Loucy (cell line): ENCODE measurements at regions not wholly inside any gene's neighbourhood (a gene's known extent, or its start where the extent isn't known, plus 50 kb on each side); places are given as distances from the start of the nearest gene placed in this dataset.

ENCODE experiments used
- H2AFZ ChIP-seq: fragments of 200-600 bp; sonication (generic); 2 replicates; pipeline ENCODE4 v1.6.0; 2016; ENCODE audit warnings: antibody characterized with exemption, mild to moderate bottlenecking, low read length, moderate library complexity
- H3F3A ChIP-seq: fragments of 200-600 bp; 2 replicates; pipeline ENCODE4 v1.6.0; 2016; ENCODE audit warnings: antibody characterized with exemption, low read depth, mild to moderate bottlenecking
- H3K27me3 ChIP-seq: fragments of 200-600 bp; sonication (generic); 2 replicates; pipeline ENCODE4 v1.6.1; 2014; ENCODE audit warnings: low read length, mild to moderate bottlenecking; ENCODE audit not compliant: insufficient read depth, poor library complexity, severe bottlenecking
- H3K36me3 ChIP-seq: fragments of 200-600 bp; sonication (generic); 2 replicates; pipeline ENCODE4 v1.6.1; 2016; ENCODE audit warnings: low read length; ENCODE audit not compliant: insufficient read depth
- H3K4me1 ChIP-seq: fragments of 200-600 bp; sonication (generic); 2 replicates; pipeline ENCODE4 v1.5.1; 2014; ENCODE audit warnings: low read length, mild to moderate bottlenecking; ENCODE audit not compliant: insufficient read depth, poor library complexity, severe bottlenecking
- H3K4me2 ChIP-seq: fragments of 200-600 bp; sonication (generic); 2 replicates; pipeline ENCODE4 v1.6.0; 2014; ENCODE audit warnings: antibody characterized with exemption, low read length, low read depth, mild to moderate bottlenecking; ENCODE audit not compliant: poor library complexity, severe bottlenecking
- H3K4me3 ChIP-seq: fragments of 200-600 bp; sonication (generic); 2 replicates; pipeline ENCODE4 v1.5.1; 2014; ENCODE audit warnings: low read length, mild to moderate bottlenecking, mixed read lengths; ENCODE audit not compliant: poor library complexity, severe bottlenecking
- H3K79me2 ChIP-seq: fragments of 200-600 bp; sonication (generic); 2 replicates; pipeline ENCODE4 v1.6.1; 2014; ENCODE audit warnings: low read length; ENCODE audit not compliant: insufficient read depth
- H3K9ac ChIP-seq: fragments of 200-600 bp; sonication (generic); 2 replicates; pipeline ENCODE4 v1.6.0; 2014; ENCODE audit warnings: mild to moderate bottlenecking, low read depth, low read length, moderate library complexity; ENCODE audit not compliant: poor library complexity, severe bottlenecking
- H3K9me2 ChIP-seq: fragments of 200-600 bp; sonication (generic); replicated peaks from 2 replicates; pipeline ENCODE4 v1.6.1; 2016; ENCODE audit warnings: low read depth, low read length, mixed read lengths
- H3K9me3 ChIP-seq: fragments of 200-600 bp; sonication (generic); 2 replicates; pipeline ENCODE4 v1.6.1; 2014; ENCODE audit warnings: mild to moderate bottlenecking, antibody characterized with exemption, low read length, low read depth; ENCODE audit not compliant: insufficient read depth
- H4K20me1 ChIP-seq: fragments of 200-600 bp; sonication (generic); 2 replicates; pipeline ENCODE4 v1.6.0; 2014; ENCODE audit warnings: antibody characterized with exemption, low read length, mild to moderate bottlenecking; ENCODE audit not compliant: insufficient read depth, poor library complexity, severe bottlenecking
- CTCF ChIP-seq: fragments of 200-600 bp; sonication (generic); conservative IDR thresholded peaks from 2 replicates; pipeline ENCODE4 v1.5.1; 2014; ENCODE audit warnings: mild to moderate bottlenecking, antibody characterized with exemption, low read length
- EZH2phosphoT487 ChIP-seq: fragments of 200-600 bp; IDR thresholded peaks from 2 replicates; pipeline ENCODE4 v1.6.1; 2018; ENCODE audit warnings: antibody characterized with exemption, mild to moderate bottlenecking, moderate library complexity, borderline replicate concordance

GRCh38 chr6:153831350-153832078 is 207.5 kb upstream of the OPRM1 start:
- Histone ChIP-seq H3K9ac (no peak overlapping the region), H3F3A (no peaks in the 10 kb centered on the region), H3K4me2 (no peak overlapping the region), H3K36me3 (no peaks in the 10 kb centered on the region), H3K4me3 (no peak overlapping the region), H4K20me1 (no peaks in the 10 kb centered on the region), H3K4me1 (no peaks in the 10 kb centered on the region), H3K9me3 (no peaks in the 10 kb centered on the region), H2AFZ (no peak overlapping the region), H3K9me2 (no peaks in the 10 kb centered on the region), H3K27me3 (no peaks in the 10 kb centered on the region), H3K79me2 (no peaks in the 10 kb centered on the region)
- no peak for TF ChIP-seq EZH2phosphoT487
- no peak for TF ChIP-seq CTCF

GRCh38 chr6:153817173-153817572 is 221.9 kb upstream of the OPRM1 start:
- TF ChIP-seq EZH2phosphoT487 = no peak
- TF ChIP-seq CTCF = no peak

GRCh38 chr6:153816366-153816765 is 222.7 kb upstream of the OPRM1 start:
- no peaks in the 10 kb centered on the region for H3K27me3 ChIP-seq
- no peaks in the 10 kb centered on the region for H3K9me2 ChIP-seq
- no peaks in the 10 kb centered on the region for H3K4me1 ChIP-seq
- H2AFZ ChIP-seq = no peak overlapping the region
- no peaks in the 10 kb centered on the region for H3K9me3 ChIP-seq
- TF ChIP-seq EZH2phosphoT487 (no peak), CTCF (no peak)
- no peaks in the 10 kb centered on the region for H3K79me2 ChIP-seq
- H3K36me3 ChIP-seq = no peaks in the 10 kb centered on the region
- H3K4me2 ChIP-seq = no peak overlapping the region
- no peaks in the 10 kb centered on the region for H4K20me1 ChIP-seq
- no peak overlapping the region for H3K9ac ChIP-seq
- H3F3A ChIP-seq = no peaks in the 10 kb centered on the region
- no peak overlapping the region for H3K4me3 ChIP-seq

More at GRCh38 chr6:153817173-153817572, 221.9 kb upstream of the OPRM1 start:
- Histone ChIP-seq H3K9me3 (no peaks in the 10 kb centered on the region), H3K36me3 (no peaks in the 10 kb centered on the region), H3K27me3 (no peaks in the 10 kb centered on the region), H2AFZ (no peak overlapping the region), H4K20me1 (no peaks in the 10 kb centered on the region), H3K4me3 (no peak overlapping the region), H3K9ac (no peak overlapping the region), H3F3A (no peaks in the 10 kb centered on the region), H3K9me2 (no peaks in the 10 kb centered on the region), H3K4me2 (no peak overlapping the region), H3K4me1 (no peaks in the 10 kb centered on the region), H3K79me2 (no peaks in the 10 kb centered on the region)
